IMR-90 (cell line): ENCODE measurements at regions not wholly inside any gene's neighbourhood (a gene's known extent, or its start where the extent isn't known, plus 50 kb on each side); places are given as distances from the start of the nearest gene placed in this dataset.

ENCODE experiments used
- ATAC-seq: fragments of 200-7000 bp; cut with Tn5 transposase; 2 replicates; pipeline ENCODE4 v1.9.1; 2020; ENCODE audit warnings: low read depth, mild to moderate bottlenecking, moderate library complexity
- BruUV-seq: library from RNA; stranded (reverse); fragments of 400-500 nt; replicated peaks from 2 replicates; lab custom pipeline; 2021; lab: Mats Ljungman, UMichigan
- CTCF ChIA-PET: fragments of 300-600 bp; formaldehyde crosslinking; extraction: SDS; loops from one replicate; lab custom pipeline; 2021; ENCODE audit warnings: antibody characterized with exemption; lab: Yijun Ruan, JAX
- POLR2A ChIA-PET: fragments of 300-600 bp; sonication (Branson Sonifier 250); formaldehyde crosslinking; loops from one replicate; lab custom pipeline; 2022; ENCODE audit warnings: antibody characterized with exemption; ENCODE audit not compliant: unreplicated experiment; lab: Charles Lee
- DNase-seq: peaks from one replicate; pipeline ENCODE4 v3.0.0; 2013
- H2AFZ ChIP-seq: replicated peaks from 2 replicates; pipeline ENCODE3; 2013; ENCODE audit warnings: low read length, mild to moderate bottlenecking; ENCODE audit not compliant: poor library complexity
- H2AK5ac ChIP-seq: 2 replicates; pipeline ENCODE4 v1.6.1; 2013; ENCODE audit warnings: low read depth, low read length, inconsistent platforms
- H2AK9ac ChIP-seq: replicated peaks from 2 replicates; pipeline ENCODE3; 2013; ENCODE audit warnings: mild to moderate bottlenecking, low read depth, low read length, moderate library complexity; ENCODE audit not compliant: poor library complexity
- H2BK120ac ChIP-seq: 2 replicates; pipeline ENCODE4 v1.6.1; 2013; ENCODE audit warnings: low read depth, low read length, inconsistent platforms
- H2BK15ac ChIP-seq: 3 replicates; pipeline ENCODE4 v1.6.1; 2013; ENCODE audit warnings: low read depth, low read length, inconsistent platforms
- H2BK20ac ChIP-seq: 2 replicates; pipeline ENCODE4 v1.6.1; 2013; ENCODE audit warnings: low read depth, mild to moderate bottlenecking, inconsistent platforms, low read length, moderate library complexity
- H2BK5ac ChIP-seq: 2 replicates; pipeline ENCODE4 v1.6.1; 2013; ENCODE audit warnings: mild to moderate bottlenecking, low read depth, low read length, inconsistent platforms; ENCODE audit not compliant: poor library complexity, severe bottlenecking
- H3K14ac ChIP-seq: replicated peaks from 2 replicates; pipeline ENCODE4 v1.6.1; 2013; ENCODE audit warnings: low read depth, low read length, inconsistent platforms
- H3K18ac ChIP-seq: 2 replicates; pipeline ENCODE4 v1.6.1; 2013; ENCODE audit warnings: low read depth, low read length, control low read depth
- H3K23ac ChIP-seq: 2 replicates; pipeline ENCODE4 v1.6.1; 2013; ENCODE audit warnings: low read depth, low read length, inconsistent platforms
- H3K27ac ChIP-seq: 2 replicates; pipeline ENCODE4 v1.5.1; 2013; ENCODE audit warnings: mild to moderate bottlenecking, control low read depth, low read length; ENCODE audit not compliant: insufficient read depth
- H3K27me3 ChIP-seq: 2 replicates; pipeline ENCODE4 v1.6.1; 2013; ENCODE audit warnings: low read length; ENCODE audit not compliant: control insufficient read depth, insufficient read depth
- H3K36me3 ChIP-seq: 2 replicates; pipeline ENCODE4 v1.6.1; 2013; ENCODE audit warnings: low read length, mixed read lengths; ENCODE audit not compliant: control insufficient read depth, insufficient read depth
- H3K4ac ChIP-seq: 2 replicates; pipeline ENCODE4 v1.6.1; 2013; ENCODE audit warnings: low read depth, low read length, inconsistent platforms
- H3K4me1 ChIP-seq: 2 replicates; pipeline ENCODE4 v1.6.1; 2013; ENCODE audit warnings: low read length, mixed read lengths; ENCODE audit not compliant: control insufficient read depth, insufficient read depth
- H3K4me2 ChIP-seq: 2 replicates; pipeline ENCODE4 v1.6.1; 2013; ENCODE audit warnings: low read depth, mild to moderate bottlenecking, control low read depth, low read length, moderate library complexity
- H3K4me3 ChIP-seq: 2 replicates; pipeline ENCODE4 v1.5.1; 2013; ENCODE audit warnings: low read depth, mild to moderate bottlenecking, control low read depth, low read length, moderate library complexity; ENCODE audit not compliant: insufficient read depth
- H3K56ac ChIP-seq: 2 replicates; pipeline ENCODE4 v1.6.1; 2013; ENCODE audit warnings: low read length, inconsistent platforms; ENCODE audit not compliant: insufficient read depth; ENCODE audit errors: extremely low read depth
- H3K79me1 ChIP-seq, 2 experiments: 2 replicates each; pipeline ENCODE4 v1.6.1; 2013; ENCODE audit warnings: low read length in 2 of 2, inconsistent platforms in 1 of 2, low read depth in 1 of 2
- H3K9ac ChIP-seq: 2 replicates; pipeline ENCODE4 v1.6.1; 2013; ENCODE audit warnings: low read depth, low read length, control low read depth
- H3K9me1 ChIP-seq: 2 replicates; pipeline ENCODE4 v1.6.1; 2013; ENCODE audit warnings: low read length, inconsistent platforms; ENCODE audit not compliant: insufficient read depth
- H3K9me3 ChIP-seq: 2 replicates; pipeline ENCODE4 v1.6.1; 2013; ENCODE audit warnings: low read length; ENCODE audit not compliant: control insufficient read depth, insufficient read depth
- H4K20me1 ChIP-seq: 2 replicates; pipeline ENCODE4 v1.6.1; 2013; ENCODE audit warnings: low read length, inconsistent platforms; ENCODE audit not compliant: insufficient read depth
- H4K5ac ChIP-seq: 2 replicates; pipeline ENCODE4 v1.6.1; 2013; ENCODE audit warnings: mild to moderate bottlenecking, low read depth, low read length, control low read depth
- H4K8ac ChIP-seq, 2 experiments: 2 replicates each; pipeline ENCODE4 v1.6.1; 2013; ENCODE audit warnings: low read depth in 2 of 2, low read length in 2 of 2, control low read depth in 1 of 2, inconsistent platforms in 1 of 2
- H4K91ac ChIP-seq: 2 replicates; pipeline ENCODE4 v1.6.1; 2013; ENCODE audit warnings: low read depth, low read length, inconsistent platforms; ENCODE audit not compliant: insufficient read depth
- FOS ChIP-seq: fragments of 150-350 bp; IDR thresholded peaks from 2 replicates; pipeline ENCODE4 v1.6.1; 2016; ENCODE audit warnings: low read depth, low read length
- WGBS, 2 experiments: methylation state at CpG; one replicate each; pipeline versions ENCODE4 v1.1.5 to v1.1.7; 2013; ENCODE audit warnings: missing lambda C conversion rate in 2 of 2; ENCODE audit not compliant: insufficient read length in 1 of 2; ENCODE audit errors: extremely low coverage in 2 of 2; 5-methylcytosine and 5-hydroxymethylcytosine counted together
- dilution Hi-C: fragments of 300-500 bp; cut with HindIII; formaldehyde crosslinking; loops from one replicate; pipeline ENCODE4 v1.14.3; 2018; ENCODE audit warnings: low sequenced_read_pairs; ENCODE audit not compliant: unreplicated experiment
- in situ Hi-C: fragments of 300-500 bp; cut with MboI; formaldehyde crosslinking; loops from 3 replicates; pipeline ENCODE4 v1.14.3; 2019; ENCODE audit warnings: low sequenced_read_pairs, inconsistent platforms, mixed read lengths
- intact Hi-C: fragments of 100-400 bp; cut with micrococcal nuclease; formaldehyde crosslinking; loops from 2 replicates; pipeline ENCODE4 v1.10.0; 2022

DNA sequence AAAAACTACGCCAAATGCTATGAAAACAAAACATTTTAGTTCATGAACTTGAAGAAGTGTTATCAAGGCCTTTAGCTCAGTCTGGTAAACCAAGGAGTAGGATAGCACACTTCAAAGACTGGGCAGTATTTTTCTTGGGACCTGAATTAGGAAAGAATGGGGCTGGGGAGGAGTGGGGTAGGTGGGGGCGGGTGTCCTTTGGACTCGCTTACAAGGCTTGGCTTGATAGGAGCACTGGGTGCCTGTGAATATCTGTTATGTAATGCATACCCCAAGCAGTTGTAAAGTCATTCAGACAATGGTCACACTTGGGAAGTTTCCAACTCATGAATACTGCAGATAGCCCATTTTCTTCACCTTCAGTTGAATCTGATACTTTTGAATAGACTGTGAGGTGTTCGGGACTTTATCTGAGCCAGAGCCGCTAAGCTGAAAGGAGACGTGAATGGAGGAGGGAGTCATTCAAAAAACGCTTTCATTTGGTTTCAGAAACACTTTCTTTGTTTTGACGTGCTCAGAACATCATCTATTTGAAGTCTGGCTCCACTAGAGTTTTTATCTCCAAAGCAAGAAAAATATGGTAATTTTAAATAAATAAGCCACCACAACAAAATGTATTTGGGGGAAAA lies 70.1 kb upstream of the FAM204A start:
- H3K4me1 ChIP-seq = no peaks in the 10 kb centered on the region
- no peaks in the 10 kb centered on the region for H3K79me1 ChIP-seq
- no peak overlapping the region for H2BK15ac ChIP-seq
- DNase-seq = no peak
- H4K20me1 ChIP-seq = no peaks in the 10 kb centered on the region
- 31% methylated on average over 5 of the region's 8 CpGs; no CpG with 5 or more reads in 1 of the 2 experiments for WGBS, 2 experiments
- H2BK20ac ChIP-seq = no peak overlapping the region
- ChIA-PET POLR2A (interaction anchor here (0.6 kb wide), 1 partner anchor 684 kb away, joined by 4 read pairs; no protein-coding TSS in a partner anchor), CTCF (interaction anchor here (0.6 kb wide), 2 partner anchors 8 to 887 kb away, joined by 3 to 4 read pairs; no protein-coding TSS in a partner anchor)
- no peak overlapping the region for H2AK9ac ChIP-seq
- no peak overlapping the region for H4K91ac ChIP-seq
- H3K9ac ChIP-seq = no peak overlapping the region
- no peak overlapping the region for H3K23ac ChIP-seq
- no peak overlapping the region for H2AK5ac ChIP-seq
- no peak for ATAC-seq
- no peak overlapping the region for H2BK5ac ChIP-seq
- H3K14ac ChIP-seq = no peak overlapping the region
- no peaks in the 10 kb centered on the region for H3K9me3 ChIP-seq
- no peak overlapping the region for H3K27ac ChIP-seq
- H3K4me3 ChIP-seq = no peak overlapping the region
- H3K18ac ChIP-seq = no peak overlapping the region
- no peaks in the 10 kb centered on the region for H3K36me3 ChIP-seq
- no peaks in the 10 kb centered on the region for H3K9me1 ChIP-seq
- no peak overlapping the region for H3K4me2 ChIP-seq
- TF ChIP-seq FOS = no peak
- H2BK120ac ChIP-seq = no peak overlapping the region
- no peak overlapping the region for H3K56ac ChIP-seq
- H4K5ac ChIP-seq = no peak overlapping the region
- H3K4ac ChIP-seq = no peak overlapping the region
- in situ Hi-C loops = no loop called here
- no peak overlapping the region for H4K8ac ChIP-seq
- H3K27me3 ChIP-seq = no peaks in the 10 kb centered on the region; the same call in 1 of the 2 replicates
- intact Hi-C loops = no loop called here
- BruUV-seq = no TSS peak
- H2AFZ ChIP-seq = no peak overlapping the region
- dilution Hi-C loops = no loop called here
